Liver (tissue), 8 donors: ENCODE measurements at regions not wholly inside any gene's neighbourhood (a gene's known extent, or its start where the extent isn't known, plus 50 kb on each side); places are given as distances from the start of the nearest gene placed in this dataset.

ENCODE experiments used
- DNase-seq: peaks from one replicate; pipeline ENCODE4 v3.0.0-alpha.2; 2017; ENCODE audit warnings: low spot score
- H3K27ac ChIP-seq, 2 donors: one replicate each; pipeline ENCODE4 v1.7.0; 2013; ENCODE audit warnings: inconsistent platforms in 2 of 2, low read length in 2 of 2, control low read depth in 1 of 2, low read depth in 1 of 2, mild to moderate bottlenecking in 1 of 2
- H3K27me3 ChIP-seq, 4 donors: one replicate each; pipeline versions ENCODE4 v1.6.1 to v1.7.0; 2013; ENCODE audit warnings: low read length in 3 of 4, inconsistent platforms in 1 of 4, mild to moderate bottlenecking in 1 of 4, moderate library complexity in 1 of 4; ENCODE audit not compliant: control insufficient read depth in 4 of 4, insufficient read depth in 4 of 4
- H3K36me3 ChIP-seq, 4 donors: one replicate each; pipeline versions ENCODE4 v1.6.1 to v1.7.0; 2013; ENCODE audit warnings: low read length in 3 of 4, mild to moderate bottlenecking in 3 of 4, low read depth in 1 of 4, moderate library complexity in 1 of 4; ENCODE audit not compliant: control insufficient read depth in 4 of 4, insufficient read depth in 3 of 4
- H3K4me1 ChIP-seq, 4 donors: one replicate each; pipeline versions ENCODE4 v1.6.1 to v1.7.0; 2013; ENCODE audit warnings: low read length in 3 of 4, mild to moderate bottlenecking in 3 of 4, moderate library complexity in 1 of 4; ENCODE audit not compliant: control insufficient read depth in 4 of 4, insufficient read depth in 4 of 4
- H3K4me3 ChIP-seq, 3 donors: one replicate each; pipeline versions ENCODE4 v1.6.1 to v1.7.0; 2013; ENCODE audit warnings: low read length in 3 of 3, control low read depth in 1 of 3, low read depth in 1 of 3, mild to moderate bottlenecking in 1 of 3
- H3K9ac ChIP-seq, 2 donors: one replicate each; pipeline ENCODE4 v1.7.0; 2013; ENCODE audit warnings: low read length in 2 of 2, mild to moderate bottlenecking in 2 of 2, moderate library complexity in 2 of 2, control low read depth in 1 of 2, low read depth in 1 of 2
- H3K9me3 ChIP-seq, 4 donors: one replicate each; pipeline versions ENCODE4 v1.6.1 to v1.7.0; 2013; ENCODE audit warnings: low read length in 3 of 4; ENCODE audit not compliant: control insufficient read depth in 4 of 4
- EGR1 ChIP-seq, 2 donors: IDR thresholded peaks; 2 replicates each; pipeline ENCODE4 v1.6.1; 2016 to 2018; ENCODE audit warnings: antibody characterized with exemption in 2 of 2, low read depth in 2 of 2
- FOXA1 ChIP-seq: IDR thresholded peaks from 2 replicates; pipeline ENCODE4 v1.6.1; 2016; ENCODE audit warnings: antibody characterized with exemption
- FOXA2 ChIP-seq: IDR thresholded peaks from 2 replicates; pipeline ENCODE4 v1.6.1; 2016; ENCODE audit warnings: antibody characterized with exemption
- GABPA ChIP-seq, 2 donors: IDR thresholded peaks in 1 of 2; conservative IDR thresholded peaks in 1 of 2; 2 replicates each; pipeline ENCODE4 v1.6.1; 2016; ENCODE audit warnings: antibody characterized with exemption in 2 of 2, mild to moderate bottlenecking in 1 of 2, moderate library complexity in 1 of 2
- HNF4A ChIP-seq, 2 donors: conservative IDR thresholded peaks; 2 replicates each; pipeline ENCODE4 v1.6.1; 2016; ENCODE audit warnings: antibody characterized with exemption in 2 of 2, mild to moderate bottlenecking in 2 of 2
- HNF4G ChIP-seq: IDR thresholded peaks from 2 replicates; pipeline ENCODE4 v1.6.1; 2016; ENCODE audit warnings: antibody characterized with exemption
- JUND ChIP-seq, 2 donors: IDR thresholded peaks; 2 replicates each; pipeline ENCODE4 v1.6.1; 2016; ENCODE audit warnings: antibody characterized with exemption in 2 of 2
- NR2F2 ChIP-seq: IDR thresholded peaks from 2 replicates; pipeline ENCODE4 v1.6.1; 2016; ENCODE audit warnings: antibody characterized with exemption
- RAD21 ChIP-seq, 2 donors: IDR thresholded peaks; 2 replicates each; pipeline ENCODE4 v1.6.1; 2016; ENCODE audit warnings: antibody characterized with exemption in 2 of 2, mild to moderate bottlenecking in 2 of 2
- RXRA ChIP-seq, 2 donors: IDR thresholded peaks; 2 replicates each; pipeline ENCODE4 v1.6.1; 2017 to 2018; ENCODE audit warnings: antibody characterized with exemption in 2 of 2, mild to moderate bottlenecking in 1 of 2
- SP1 ChIP-seq: IDR thresholded peaks from 2 replicates; pipeline ENCODE4 v1.6.1; 2018; ENCODE audit warnings: antibody characterized with exemption, mild to moderate bottlenecking
- TAF1 ChIP-seq: conservative IDR thresholded peaks from 2 replicates; pipeline ENCODE4 v1.6.1; 2016; ENCODE audit warnings: antibody characterized with exemption, mild to moderate bottlenecking
- YY1 ChIP-seq: IDR thresholded peaks from 2 replicates; pipeline ENCODE4 v1.6.1; 2016; ENCODE audit warnings: antibody characterized with exemption, mild to moderate bottlenecking
- WGBS: extraction: QIAGEN DNeasy Blood & Tissue Kit; methylation state at CpG from one replicate; pipeline ENCODE4 v1.1.7; 2013; 5-methylcytosine and 5-hydroxymethylcytosine counted together
- TF ChIP-seq, protein P1 (sequence below): IDR thresholded peaks from 2 replicates; pipeline ENCODE4 v1.6.1; 2016; ENCODE audit warnings: antibody characterized with exemption, mild to moderate bottlenecking
- TF ChIP-seq, protein P2 (sequence below): IDR thresholded peaks from 2 replicates; pipeline ENCODE4 v1.6.1; 2016; ENCODE audit warnings: antibody characterized with exemption
- TF ChIP-seq, protein P3 (sequence below): IDR thresholded peaks from 2 replicates; pipeline ENCODE4 v1.6.1; 2016; ENCODE audit warnings: antibody characterized with exemption
- TF ChIP-seq, protein P4 (sequence below): IDR thresholded peaks from 2 replicates; pipeline ENCODE4 v1.6.1; 2016; ENCODE audit warnings: antibody characterized with exemption
- TF ChIP-seq, protein P5 (sequence below): fragments of 150-350 bp; IDR thresholded peaks from 2 replicates; pipeline ENCODE4 v1.5.1; 2017; ENCODE audit warnings: improper control_type of control experiment, low read depth, low read length; ENCODE audit not compliant: missing input control
- donor health status: healthy.
- donor health status: healthy.
- donor health status: healthy.
- donor health status: healthy.
- donor health status: healthy.

DNA sequence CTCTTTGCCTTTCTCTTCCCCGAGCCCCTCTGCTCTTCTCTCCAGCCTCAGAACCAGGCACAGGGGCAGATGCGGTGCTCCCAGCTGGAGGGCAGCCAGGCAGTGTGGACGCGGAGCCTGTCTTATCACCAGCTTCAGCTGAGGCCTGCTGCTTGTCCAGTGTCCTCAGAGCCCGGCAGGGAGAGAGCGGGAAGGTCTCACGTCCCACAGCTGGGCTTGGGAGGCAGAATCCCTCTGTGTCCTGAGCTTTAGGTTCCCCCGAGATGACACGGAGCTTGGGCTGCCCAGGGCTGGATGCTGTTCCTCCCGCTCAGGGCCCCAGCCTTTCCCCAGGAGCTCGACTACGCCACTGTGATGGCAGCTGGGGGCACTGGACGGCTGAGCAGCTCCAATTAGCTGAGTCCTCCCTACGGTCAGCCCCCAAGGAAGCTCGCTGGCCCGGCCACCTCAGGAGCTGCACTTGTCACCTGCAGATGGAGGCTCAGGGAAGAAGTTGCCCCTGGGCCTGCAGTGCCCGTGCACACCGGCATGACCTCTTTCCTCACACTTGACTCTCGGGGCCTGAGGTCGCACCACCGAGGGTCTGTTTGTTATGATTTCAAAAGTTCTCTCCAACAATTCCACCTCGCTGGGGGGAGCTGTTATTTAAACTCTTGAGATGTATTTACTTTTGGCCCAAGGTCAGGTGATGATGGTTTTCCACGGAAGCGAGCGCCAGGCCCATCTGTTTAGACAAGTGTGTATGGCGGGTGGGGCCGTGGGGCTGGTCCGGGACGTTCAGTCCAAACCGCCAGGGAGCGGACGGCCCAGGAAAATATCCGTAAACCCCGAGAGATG lies 127.3 kb downstream of the SIK1 start:
- Histone ChIP-seq H3K9ac (no peak overlapping the region), H3K4me3 (no peak overlapping the region), H3K4me1 (no peaks in the 10 kb centered on the region), H3K27ac (no peak overlapping the region), H3K9me3 (peaks cover 0 to 5% (median 1%) of the 10 kb centered on the region in 4 donors), H3K27me3 (no peaks in the 10 kb centered on the region), H3K36me3 (no peaks in the 10 kb centered on the region)
- peak; percentile 43 for DNase-seq
- WGBS = 76% methylated on average over 34 of the region's 34 CpGs
- TF ChIP-seq, protein P1, sequence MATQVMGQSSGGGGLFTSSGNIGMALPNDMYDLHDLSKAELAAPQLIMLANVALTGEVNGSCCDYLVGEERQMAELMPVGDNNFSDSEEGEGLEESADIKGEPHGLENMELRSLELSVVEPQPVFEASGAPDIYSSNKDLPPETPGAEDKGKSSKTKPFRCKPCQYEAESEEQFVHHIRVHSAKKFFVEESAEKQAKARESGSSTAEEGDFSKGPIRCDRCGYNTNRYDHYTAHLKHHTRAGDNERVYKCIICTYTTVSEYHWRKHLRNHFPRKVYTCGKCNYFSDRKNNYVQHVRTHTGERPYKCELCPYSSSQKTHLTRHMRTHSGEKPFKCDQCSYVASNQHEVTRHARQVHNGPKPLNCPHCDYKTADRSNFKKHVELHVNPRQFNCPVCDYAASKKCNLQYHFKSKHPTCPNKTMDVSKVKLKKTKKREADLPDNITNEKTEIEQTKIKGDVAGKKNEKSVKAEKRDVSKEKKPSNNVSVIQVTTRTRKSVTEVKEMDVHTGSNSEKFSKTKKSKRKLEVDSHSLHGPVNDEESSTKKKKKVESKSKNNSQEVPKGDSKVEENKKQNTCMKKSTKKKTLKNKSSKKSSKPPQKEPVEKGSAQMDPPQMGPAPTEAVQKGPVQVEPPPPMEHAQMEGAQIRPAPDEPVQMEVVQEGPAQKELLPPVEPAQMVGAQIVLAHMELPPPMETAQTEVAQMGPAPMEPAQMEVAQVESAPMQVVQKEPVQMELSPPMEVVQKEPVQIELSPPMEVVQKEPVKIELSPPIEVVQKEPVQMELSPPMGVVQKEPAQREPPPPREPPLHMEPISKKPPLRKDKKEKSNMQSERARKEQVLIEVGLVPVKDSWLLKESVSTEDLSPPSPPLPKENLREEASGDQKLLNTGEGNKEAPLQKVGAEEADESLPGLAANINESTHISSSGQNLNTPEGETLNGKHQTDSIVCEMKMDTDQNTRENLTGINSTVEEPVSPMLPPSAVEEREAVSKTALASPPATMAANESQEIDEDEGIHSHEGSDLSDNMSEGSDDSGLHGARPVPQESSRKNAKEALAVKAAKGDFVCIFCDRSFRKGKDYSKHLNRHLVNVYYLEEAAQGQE = no peak
- no peak for TF ChIP-seq TAF1
- no peak for TF ChIP-seq HNF4A (conservative IDR thresholded peaks at IDR 0.05)
- no peak for TF ChIP-seq RAD21 (IDR thresholded peaks at IDR 0.05)

DNA sequence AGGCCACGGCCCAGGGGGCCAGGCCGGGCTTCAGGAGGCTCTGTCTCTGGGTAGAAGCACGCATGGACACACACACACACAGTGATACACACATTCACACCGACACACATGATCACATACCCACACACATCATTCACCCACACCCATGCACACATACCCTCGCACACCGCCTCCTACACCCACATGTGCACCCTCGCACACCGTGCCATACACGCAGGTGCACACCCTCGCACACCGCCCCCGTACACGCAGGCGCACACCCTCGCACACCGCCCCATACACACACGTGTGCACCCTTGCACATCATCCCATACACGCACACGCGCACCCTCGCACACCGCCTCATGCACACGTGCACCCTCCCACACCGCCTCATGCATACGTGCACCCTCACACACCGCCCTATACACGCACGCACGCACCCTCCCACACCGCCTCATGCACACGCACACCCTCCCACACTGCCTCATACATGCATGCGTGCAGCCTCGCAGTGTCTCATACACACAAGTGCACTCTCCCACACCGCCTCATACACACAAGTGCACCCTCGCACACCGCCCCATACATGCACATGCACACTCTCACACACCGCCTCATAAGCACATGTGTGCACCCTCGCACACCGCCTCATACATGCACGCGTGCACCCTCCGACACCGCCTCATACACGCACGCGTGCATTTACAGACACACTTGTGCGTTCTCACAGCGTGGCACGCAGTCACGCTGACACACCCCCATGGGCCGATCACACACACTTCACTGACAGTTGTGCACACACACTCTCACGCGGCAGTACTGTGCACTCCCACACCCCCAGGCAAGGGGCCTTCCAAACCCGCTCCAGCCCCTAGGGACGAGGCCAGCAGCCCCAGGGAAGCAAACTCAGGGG lies 128.1 kb downstream of the SIK1 start:
- Histone ChIP-seq H3K27ac (no peak overlapping the region), H3K4me1 (no peaks in the 10 kb centered on the region), H3K9me3 (peaks cover 0 to 5% (median 1%) of the 10 kb centered on the region in 4 donors), H3K36me3 (no peaks in the 10 kb centered on the region), H3K4me3 (no peak overlapping the region), H3K9ac (no peak overlapping the region), H3K27me3 (no peaks in the 10 kb centered on the region)
- WGBS = 97% methylated on average over 55 of the region's 55 CpGs
- no peak for TF ChIP-seq JUND (IDR thresholded peaks at IDR 0.05)
- TF ChIP-seq FOXA1 = no peak
- no peak for TF ChIP-seq RXRA (IDR thresholded peaks at IDR 0.05)
- TF ChIP-seq, protein P2, sequence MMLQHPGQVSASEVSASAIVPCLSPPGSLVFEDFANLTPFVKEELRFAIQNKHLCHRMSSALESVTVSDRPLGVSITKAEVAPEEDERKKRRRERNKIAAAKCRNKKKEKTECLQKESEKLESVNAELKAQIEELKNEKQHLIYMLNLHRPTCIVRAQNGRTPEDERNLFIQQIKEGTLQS = no peak
- TF ChIP-seq, protein P3, sequence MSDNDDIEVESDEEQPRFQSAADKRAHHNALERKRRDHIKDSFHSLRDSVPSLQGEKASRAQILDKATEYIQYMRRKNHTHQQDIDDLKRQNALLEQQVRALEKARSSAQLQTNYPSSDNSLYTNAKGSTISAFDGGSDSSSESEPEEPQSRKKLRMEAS = no peak
- TF ChIP-seq FOXA2 = no peak
- no peak for TF ChIP-seq RAD21 (IDR thresholded peaks at IDR 0.05)
- no peak for TF ChIP-seq EGR1 (IDR thresholded peaks at IDR 0.05; ENCODE audit: low read depth in 2 of 2)
- no peak for TF ChIP-seq HNF4G
- TF ChIP-seq SP1 = no peak
- TF ChIP-seq NR2F2 = no peak
- TF ChIP-seq, protein P4, sequence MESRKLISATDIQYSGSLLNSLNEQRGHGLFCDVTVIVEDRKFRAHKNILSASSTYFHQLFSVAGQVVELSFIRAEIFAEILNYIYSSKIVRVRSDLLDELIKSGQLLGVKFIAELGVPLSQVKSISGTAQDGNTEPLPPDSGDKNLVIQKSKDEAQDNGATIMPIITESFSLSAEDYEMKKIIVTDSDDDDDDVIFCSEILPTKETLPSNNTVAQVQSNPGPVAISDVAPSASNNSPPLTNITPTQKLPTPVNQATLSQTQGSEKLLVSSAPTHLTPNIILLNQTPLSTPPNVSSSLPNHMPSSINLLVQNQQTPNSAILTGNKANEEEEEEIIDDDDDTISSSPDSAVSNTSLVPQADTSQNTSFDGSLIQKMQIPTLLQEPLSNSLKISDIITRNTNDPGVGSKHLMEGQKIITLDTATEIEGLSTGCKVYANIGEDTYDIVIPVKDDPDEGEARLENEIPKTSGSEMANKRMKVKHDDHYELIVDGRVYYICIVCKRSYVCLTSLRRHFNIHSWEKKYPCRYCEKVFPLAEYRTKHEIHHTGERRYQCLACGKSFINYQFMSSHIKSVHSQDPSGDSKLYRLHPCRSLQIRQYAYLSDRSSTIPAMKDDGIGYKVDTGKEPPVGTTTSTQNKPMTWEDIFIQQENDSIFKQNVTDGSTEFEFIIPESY = no peak
- TF ChIP-seq, protein P1 = no peak
- TF ChIP-seq, protein P5, sequence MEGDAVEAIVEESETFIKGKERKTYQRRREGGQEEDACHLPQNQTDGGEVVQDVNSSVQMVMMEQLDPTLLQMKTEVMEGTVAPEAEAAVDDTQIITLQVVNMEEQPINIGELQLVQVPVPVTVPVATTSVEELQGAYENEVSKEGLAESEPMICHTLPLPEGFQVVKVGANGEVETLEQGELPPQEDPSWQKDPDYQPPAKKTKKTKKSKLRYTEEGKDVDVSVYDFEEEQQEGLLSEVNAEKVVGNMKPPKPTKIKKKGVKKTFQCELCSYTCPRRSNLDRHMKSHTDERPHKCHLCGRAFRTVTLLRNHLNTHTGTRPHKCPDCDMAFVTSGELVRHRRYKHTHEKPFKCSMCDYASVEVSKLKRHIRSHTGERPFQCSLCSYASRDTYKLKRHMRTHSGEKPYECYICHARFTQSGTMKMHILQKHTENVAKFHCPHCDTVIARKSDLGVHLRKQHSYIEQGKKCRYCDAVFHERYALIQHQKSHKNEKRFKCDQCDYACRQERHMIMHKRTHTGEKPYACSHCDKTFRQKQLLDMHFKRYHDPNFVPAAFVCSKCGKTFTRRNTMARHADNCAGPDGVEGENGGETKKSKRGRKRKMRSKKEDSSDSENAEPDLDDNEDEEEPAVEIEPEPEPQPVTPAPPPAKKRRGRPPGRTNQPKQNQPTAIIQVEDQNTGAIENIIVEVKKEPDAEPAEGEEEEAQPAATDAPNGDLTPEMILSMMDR = no peak
- TF ChIP-seq GABPA (IDR thresholded peaks at IDR 0.05 in 1 of 2, conservative IDR thresholded peaks at IDR 0.05 in 1 of 2) = no peak
- no peak for TF ChIP-seq YY1
- DNase-seq = no peak
